ENCODE measurements at regions not wholly inside any gene's neighbourhood (a gene's known extent, or its start where the extent isn't known, plus 50 kb on each side); places are given as distances from the start of the nearest gene placed in this dataset.

GRCh38 chrX:39771089-39771488 is 326.7 kb downstream of the BCOR start:
- Histone ChIP-seq H3K36me3 (replicated peaks in 1 of 2; ENCODE audit: insufficient read depth in 1 of 2, low read depth in 2 of 2) (no peaks in the 10 kb centered on the region), H3K9me3 (no peaks in the 10 kb centered on the region), H3K4me3 (no peak overlapping the region), H3K27ac (peak overlapping the region; percentile 52 to 91 (median 86)), H3K4me1 (peaks cover 29% of the 10 kb centered on the region), H3K27me3 (no peaks in the 10 kb centered on the region)
- DNase-seq = no peak
- TF ChIP-seq POLR2A (IDR thresholded peaks at IDR 0.05) (no peak), CTCF (IDR thresholded peaks at IDR 0.05) (no peak)
- 92 to 95% methylated on average over 4 to 5 of the region's 5 CpGs for WGBS, 2 donors
- ATAC-seq = no peak
- intact Hi-C loops (cut with DNase I) = no loop called here

- DNase-seq (peak; percentile 47 to 73 (median 69)), ATAC-seq (peak; percentile 86)
- no peak overlapping the region for H3K4me3 ChIP-seq
- peaks cover 34% of the 10 kb centered on the region for H3K4me1 ChIP-seq
- TF ChIP-seq POLR2A (IDR thresholded peaks at IDR 0.05) (peak in 2 of 3 donors; percentile 31 to 37), CTCF (IDR thresholded peaks at IDR 0.05) (peak in 2 of 7 experiments; percentile 6 to 8)
- H3K27ac ChIP-seq = peak overlapping the region; percentile 84 to 91 (median 86)
- intact Hi-C loops (cut with DNase I) = no loop called here
- 4 to 11% methylated on average over 13 to 20 of the region's 21 CpGs for WGBS, 2 donors
- H3K27me3 ChIP-seq = no peaks in the 10 kb centered on the region
- no peaks in the 10 kb centered on the region for H3K36me3 ChIP-seq (replicated peaks in 1 of 2; ENCODE audit: insufficient read depth in 1 of 2, low read depth in 2 of 2)
- H3K9me3 ChIP-seq = no peaks in the 10 kb centered on the region
These were observed 325.5 kb downstream of the BCOR start for GRCh38 chrX:39772057-39772832.

- H3K27me3 ChIP-seq = no peaks in the 10 kb centered on the region
- ATAC-seq = no peak
- 29 to 40% methylated on average over 3 of the region's 3 CpGs for WGBS, 2 donors
These were observed 324.6 kb downstream of the BCOR start for GRCh38 chrX:39773150-39773549.

GRCh38 chrX:39773923-39774773 is 323.6 kb downstream of the BCOR start:
- Histone ChIP-seq H3K9me3 (no peaks in the 10 kb centered on the region), H3K36me3 (replicated peaks in 1 of 2; ENCODE audit: insufficient read depth in 1 of 2, low read depth in 2 of 2) (no peaks in the 10 kb centered on the region), H3K4me1 (peaks cover 35% of the 10 kb centered on the region), H3K27ac (peak overlapping the region; percentile 7 to 91 (median 82)), H3K4me3 (no peak overlapping the region), H3K27me3 (no peaks in the 10 kb centered on the region)
- ATAC-seq (peak; percentile 53), DNase-seq (peak; percentile 26 to 65 (median 53))
- WGBS, 2 donors = 18 to 19% methylated on average over 19 of the region's 19 CpGs
- intact Hi-C loops (cut with DNase I) = no loop called here
- TF ChIP-seq POLR2A (IDR thresholded peaks at IDR 0.05) (peak; percentile 15 to 75 (median 70)), CTCF (IDR thresholded peaks at IDR 0.05) (no peak)

More at GRCh38 chrX:39773150-39773549, 324.6 kb downstream of the BCOR start:
- DNase-seq = no peak
- Histone ChIP-seq H3K9me3 (no peaks in the 10 kb centered on the region), H3K4me3 (no peak overlapping the region), H3K27ac (peak overlapping the region; percentile 84 to 91 (median 86)), H3K36me3 (replicated peaks in 1 of 2; ENCODE audit: insufficient read depth in 1 of 2, low read depth in 2 of 2) (no peaks in the 10 kb centered on the region), H3K4me1 (peaks cover 35% of the 10 kb centered on the region)
- intact Hi-C loops (cut with DNase I) = no loop called here
- TF ChIP-seq CTCF (IDR thresholded peaks at IDR 0.05) = no peak
- no peak for TF ChIP-seq POLR2A (IDR thresholded peaks at IDR 0.05)

Measured in body of pancreas (tissue), 4 donors.